C4-2B (cell line): ENCODE measurements at regions not wholly inside any gene's neighbourhood (a gene's known extent, or its start where the extent isn't known, plus 50 kb on each side); places are given as distances from the start of the nearest gene placed in this dataset.

Source experiments
- ZFX ChIP-seq: fragments of 450-650 bp; IDR thresholded peaks from 2 replicates; pipeline ENCODE4 v1.6.1; 2017
- TF ChIP-seq, protein P1 (sequence below): fragments of 450-650 bp; conservative IDR thresholded peaks from 2 replicates; pipeline ENCODE4 v1.5.1; 2017; ENCODE audit warnings: mild to moderate bottlenecking

DNA sequence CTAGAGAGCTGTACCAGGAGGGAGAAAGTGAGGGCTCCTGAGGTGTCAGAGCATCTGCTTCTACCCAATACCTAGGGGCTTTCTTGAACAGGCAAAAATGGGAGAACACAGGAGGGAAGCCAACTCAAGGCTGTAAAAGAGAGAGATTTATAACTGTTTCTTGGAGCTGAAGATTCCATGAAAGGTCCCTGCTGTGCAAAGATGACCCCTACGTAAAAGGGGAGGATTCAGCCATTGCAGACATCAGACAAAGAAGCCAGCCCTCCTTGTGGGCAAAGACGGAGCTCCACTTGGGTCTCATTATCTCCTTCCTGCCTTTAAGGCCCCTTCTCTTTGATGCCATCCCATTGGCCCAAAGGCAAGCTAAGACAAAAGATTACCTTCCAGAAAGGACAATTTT lies 524.1 kb upstream of the CAMK1G start:
- TF ChIP-seq, protein P1, sequence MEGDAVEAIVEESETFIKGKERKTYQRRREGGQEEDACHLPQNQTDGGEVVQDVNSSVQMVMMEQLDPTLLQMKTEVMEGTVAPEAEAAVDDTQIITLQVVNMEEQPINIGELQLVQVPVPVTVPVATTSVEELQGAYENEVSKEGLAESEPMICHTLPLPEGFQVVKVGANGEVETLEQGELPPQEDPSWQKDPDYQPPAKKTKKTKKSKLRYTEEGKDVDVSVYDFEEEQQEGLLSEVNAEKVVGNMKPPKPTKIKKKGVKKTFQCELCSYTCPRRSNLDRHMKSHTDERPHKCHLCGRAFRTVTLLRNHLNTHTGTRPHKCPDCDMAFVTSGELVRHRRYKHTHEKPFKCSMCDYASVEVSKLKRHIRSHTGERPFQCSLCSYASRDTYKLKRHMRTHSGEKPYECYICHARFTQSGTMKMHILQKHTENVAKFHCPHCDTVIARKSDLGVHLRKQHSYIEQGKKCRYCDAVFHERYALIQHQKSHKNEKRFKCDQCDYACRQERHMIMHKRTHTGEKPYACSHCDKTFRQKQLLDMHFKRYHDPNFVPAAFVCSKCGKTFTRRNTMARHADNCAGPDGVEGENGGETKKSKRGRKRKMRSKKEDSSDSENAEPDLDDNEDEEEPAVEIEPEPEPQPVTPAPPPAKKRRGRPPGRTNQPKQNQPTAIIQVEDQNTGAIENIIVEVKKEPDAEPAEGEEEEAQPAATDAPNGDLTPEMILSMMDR = no peak
- no peak for TF ChIP-seq ZFX
